ENCODE measurements at regions not wholly inside any gene's neighbourhood (a gene's known extent, or its start where the extent isn't known, plus 50 kb on each side); places are given as distances from the start of the nearest gene placed in this dataset.
"Not testable (repeated sequence)": the region's sequence is repeated elsewhere in the genome, so short reads cannot be mapped to it uniquely, and the experiment has no call there.

DNA sequence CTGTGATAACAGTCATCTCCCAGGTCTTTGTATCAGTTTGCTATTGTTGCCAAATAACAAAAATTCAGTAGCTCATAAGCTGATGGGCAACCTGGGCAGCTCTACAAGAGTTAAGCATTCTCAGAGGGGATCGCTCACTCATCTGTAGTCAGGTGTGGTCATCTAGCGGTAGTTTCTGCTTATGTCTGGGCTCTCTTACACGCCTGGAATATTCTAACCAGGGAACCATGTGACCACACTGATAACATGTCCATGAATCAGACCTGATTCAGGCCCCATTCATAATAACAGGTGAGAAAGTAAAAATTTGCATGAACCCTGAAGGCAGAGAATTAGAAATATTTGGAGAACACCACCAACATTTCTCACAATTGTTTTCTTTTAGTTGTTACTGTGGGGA is 576.1 kb downstream of the SLCO4C1 start:
- no peak for DNase-seq

DNA sequence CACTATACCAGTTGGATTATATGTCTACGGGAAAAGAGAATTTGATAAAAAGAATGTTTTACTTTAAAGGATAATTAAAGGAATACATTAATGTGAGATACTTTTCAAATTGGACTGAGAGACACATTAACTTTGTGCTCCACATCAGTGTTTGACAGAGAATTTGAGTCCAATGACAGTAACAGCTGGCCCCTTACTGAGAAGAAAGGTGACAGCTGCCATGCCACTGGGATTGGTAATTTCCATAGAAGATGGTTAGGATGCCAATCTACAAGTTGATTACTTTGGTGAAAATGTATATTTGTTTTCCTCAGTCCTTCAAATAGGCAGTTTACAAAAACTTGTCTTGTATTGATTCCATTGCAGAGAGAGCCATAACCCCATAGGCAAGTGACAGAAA is 578.4 kb downstream of the SLCO4C1 start:
- no peak for DNase-seq

DNA sequence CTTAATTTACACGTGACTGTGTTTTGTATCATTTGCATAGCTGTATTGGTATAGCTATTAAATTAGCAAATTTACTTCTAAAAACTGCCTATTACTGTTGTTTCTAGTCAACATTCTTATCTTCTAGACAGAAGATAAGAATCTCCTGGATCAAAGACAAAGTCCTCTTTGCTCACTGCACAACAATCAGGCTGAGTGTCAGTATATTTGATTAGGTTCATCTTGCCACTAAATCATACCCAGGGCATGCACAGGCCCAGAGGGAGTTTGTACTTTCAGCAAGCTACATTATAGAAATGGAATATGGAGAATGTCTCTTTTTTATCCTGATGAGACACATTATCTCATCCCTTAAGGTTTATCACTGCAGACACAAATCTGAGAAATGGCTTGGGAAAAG is 579.1 kb downstream of the SLCO4C1 start:
- DNase-seq, result no peak

- DNase-seq, result not testable (repeated sequence)
Observed at GRCh38 chr5:101715790-101716189, 580.3 kb downstream of the SLCO4C1 start.

DNA sequence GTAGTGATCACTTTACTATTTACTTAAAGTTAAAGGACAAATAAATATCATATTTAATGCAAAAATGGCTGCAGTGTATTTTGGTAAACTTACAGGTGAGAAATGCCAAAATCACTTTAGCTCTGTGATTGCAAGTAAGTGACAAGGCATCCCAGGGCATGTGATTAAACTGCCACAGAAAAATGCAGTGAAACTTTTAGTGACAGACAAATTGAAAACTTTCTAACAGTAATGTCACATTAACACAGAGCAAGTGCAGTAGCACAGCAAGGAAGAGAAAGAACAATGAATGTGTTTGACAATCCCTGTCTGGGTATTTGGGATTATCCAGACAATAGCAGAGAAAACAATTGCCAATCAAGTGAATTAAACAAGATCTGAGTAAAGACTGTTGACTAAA is 606.8 kb downstream of the SLCO4C1 start:
- DNase-seq, result no peak

- DNase-seq, result no peak
Observed at GRCh38 chr5:101688156-101688555, 607.9 kb downstream of the SLCO4C1 start.

- DNase-seq, result no peak
Observed at GRCh38 chr5:101687349-101687985, 608.6 kb downstream of the SLCO4C1 start.

- DNase-seq, result no peak
Observed at GRCh38 chr5:101686536-101687157, 609.4 kb downstream of the SLCO4C1 start.

DNA sequence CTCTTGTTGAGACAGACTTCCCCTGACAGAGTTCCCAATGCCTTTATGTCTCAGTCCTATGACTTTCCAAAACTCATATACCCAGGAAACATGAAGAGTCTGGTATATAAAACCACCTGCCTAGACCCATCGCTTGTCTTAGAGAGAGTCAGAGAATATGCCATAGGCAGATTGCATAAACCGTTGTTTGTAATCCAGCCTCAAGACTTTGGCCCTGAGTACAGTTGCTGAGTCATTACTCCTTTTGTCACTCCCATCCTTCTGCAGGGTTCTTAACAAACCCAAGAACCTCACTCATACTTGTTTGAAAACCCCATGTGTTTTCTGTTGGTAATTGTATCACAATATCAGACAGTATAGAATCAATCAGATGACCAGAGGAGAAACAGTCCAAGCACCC is 616.3 kb downstream of the SLCO4C1 start:
- DNase-seq, result no peak

DNA sequence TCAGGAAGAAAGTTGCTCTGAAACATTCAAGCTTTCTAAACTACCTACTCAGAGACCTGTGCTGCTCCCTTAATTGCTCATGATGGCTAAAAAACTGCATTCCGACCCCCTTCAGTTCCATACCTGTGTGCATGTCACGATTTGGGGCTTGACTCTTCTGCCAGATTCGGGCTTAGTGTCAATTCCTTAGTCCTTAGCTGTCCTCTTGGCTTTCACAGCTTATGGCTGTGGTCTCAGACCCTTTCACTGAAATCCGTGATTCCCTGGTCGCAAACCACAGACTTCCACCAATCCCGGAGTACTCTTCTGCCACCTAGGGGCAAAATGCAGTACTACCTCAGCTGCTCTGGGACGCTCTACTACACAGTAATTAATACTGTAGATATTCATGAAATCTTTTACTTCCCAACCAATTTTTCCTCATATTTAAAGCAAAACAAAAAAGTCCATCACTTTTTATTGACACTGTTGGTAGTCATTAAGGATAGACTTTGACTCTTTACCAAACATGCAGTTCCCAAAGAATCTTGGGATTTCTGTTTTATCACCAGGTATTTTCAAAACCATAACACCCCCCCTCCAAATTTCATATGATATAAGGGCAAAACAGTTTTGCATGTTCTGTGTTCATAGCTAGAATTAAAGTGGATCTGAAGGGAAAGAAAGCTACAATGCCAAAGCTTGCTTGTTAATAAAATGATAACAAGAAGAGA is 617.4 kb downstream of the SLCO4C1 start:
- peak; percentile 44 for DNase-seq

DNA sequence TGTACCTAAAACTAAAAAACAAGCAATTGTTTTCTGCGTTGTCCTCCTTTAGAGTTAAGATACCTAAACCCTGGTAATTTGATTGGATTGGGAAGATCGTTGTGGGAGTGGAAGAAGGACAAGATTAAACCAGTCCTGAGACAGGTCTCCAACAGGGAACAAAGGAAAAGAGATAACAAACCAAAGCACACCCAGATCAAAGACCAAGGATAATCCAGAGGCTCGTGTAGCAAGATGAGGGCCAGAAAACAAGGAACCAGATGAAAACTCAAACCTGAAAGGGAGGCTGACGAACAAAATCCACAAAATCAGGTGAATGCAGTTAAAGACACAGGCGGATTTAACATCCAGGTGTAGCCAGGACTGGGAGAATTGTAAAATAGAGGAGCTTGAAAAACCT is 618.1 kb downstream of the SLCO4C1 start:
- DNase-seq, result no peak

DNA sequence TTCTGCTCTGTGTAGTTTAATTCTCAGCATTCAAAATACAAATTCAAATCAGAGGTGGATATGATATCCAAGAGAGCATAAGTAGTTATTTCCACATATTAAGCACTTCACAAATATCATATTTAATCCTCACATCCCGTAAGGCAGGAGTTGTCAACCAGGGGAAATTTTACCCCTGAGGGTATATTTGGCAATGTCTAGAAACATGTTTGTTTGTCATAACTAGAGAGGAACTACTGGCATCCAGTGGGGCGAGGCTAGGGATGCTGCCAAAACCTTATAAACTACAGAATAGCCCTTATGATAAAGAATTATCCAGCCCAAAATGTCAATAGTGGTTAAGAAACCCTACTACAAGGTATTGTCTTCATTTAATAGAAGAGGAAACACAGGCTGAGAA is 619.4 kb downstream of the SLCO4C1 start:
- DNase-seq, result no peak

DNA sequence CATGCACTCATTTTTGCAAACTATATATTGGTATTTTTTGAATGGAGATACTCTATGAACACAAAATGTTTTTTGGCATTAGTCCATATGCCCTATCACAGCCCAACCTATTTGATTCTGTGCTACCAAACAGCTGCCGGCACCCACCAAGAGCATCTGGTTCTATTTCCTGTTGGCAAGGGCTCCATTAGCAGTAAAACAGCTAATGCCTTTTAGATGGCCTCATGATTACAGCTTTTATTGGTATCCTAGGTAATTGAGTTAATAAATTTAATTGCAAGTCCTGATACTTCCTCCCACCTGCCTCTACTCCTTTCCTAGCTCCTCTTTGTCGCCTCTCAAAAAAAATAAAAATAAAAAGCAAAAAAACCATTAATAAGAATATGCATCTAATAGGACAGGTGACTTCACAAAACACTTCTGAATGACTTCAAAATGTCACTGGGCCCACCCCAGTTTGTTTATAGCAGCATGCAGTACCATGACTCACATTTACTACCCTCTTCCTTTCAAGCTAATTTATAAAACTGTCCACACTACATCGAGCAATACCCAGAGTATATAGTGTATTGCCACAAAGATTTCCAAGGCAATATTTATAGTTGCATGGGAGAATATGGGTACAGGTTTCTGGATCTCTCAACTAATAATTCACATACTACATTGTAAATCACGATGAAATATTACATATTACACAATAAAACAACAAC is 620.4 kb downstream of the SLCO4C1 start:
- DNase-seq, result peak; percentile 62

DNA sequence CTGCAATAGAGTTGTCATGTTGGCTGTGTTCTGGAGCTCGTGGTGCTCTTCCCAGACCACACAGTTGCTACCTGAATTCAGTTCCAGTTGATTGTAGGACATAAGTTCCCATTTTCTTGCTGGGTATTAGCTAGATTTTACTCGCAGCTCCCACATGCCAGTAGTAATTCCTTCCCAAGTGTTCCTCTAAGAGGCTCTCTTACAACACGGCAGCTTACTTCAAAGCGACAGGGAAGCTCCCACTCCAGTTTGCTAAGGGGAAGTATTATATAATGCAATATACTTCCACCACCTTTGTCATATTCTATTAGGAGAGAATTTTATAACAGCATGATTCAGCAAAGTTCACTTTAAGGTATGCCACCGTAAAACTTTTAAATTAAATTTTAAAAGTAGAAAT is 623.0 kb downstream of the SLCO4C1 start:
- no peak for DNase-seq

DNA sequence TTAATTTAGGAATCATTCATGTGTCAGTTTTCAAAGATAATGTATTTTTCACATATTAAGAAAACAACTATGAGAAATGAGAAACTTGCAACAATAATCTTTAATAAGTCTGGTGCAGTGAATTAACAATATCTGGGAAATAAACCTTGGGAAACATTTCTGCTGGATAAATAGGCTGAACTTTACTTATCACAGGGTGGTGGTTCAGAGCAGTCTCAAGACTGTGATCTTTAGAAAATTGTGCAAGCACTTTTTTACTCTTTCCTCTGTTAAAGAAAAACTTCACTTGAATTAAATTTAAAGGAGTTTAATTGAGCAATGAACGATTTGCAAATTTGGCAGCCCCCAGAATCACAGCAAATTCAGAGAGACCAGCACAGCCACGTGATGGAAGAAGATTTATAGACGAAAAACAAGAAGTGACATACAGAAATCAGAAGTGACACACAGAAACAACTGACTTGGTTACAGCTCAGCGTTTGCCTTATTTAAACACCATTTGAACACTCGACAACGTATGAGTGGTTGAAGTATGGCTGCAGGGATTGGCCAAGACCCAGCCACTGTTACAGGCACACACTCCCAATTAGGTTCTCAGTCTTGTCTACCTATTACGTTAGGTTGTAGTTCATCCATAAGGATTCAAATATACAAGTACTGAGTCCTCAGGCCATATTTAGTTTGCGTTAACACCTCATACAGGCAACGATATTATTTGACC is 631.9 kb downstream of the SLCO4C1 start:
- no peak for DNase-seq

DNA sequence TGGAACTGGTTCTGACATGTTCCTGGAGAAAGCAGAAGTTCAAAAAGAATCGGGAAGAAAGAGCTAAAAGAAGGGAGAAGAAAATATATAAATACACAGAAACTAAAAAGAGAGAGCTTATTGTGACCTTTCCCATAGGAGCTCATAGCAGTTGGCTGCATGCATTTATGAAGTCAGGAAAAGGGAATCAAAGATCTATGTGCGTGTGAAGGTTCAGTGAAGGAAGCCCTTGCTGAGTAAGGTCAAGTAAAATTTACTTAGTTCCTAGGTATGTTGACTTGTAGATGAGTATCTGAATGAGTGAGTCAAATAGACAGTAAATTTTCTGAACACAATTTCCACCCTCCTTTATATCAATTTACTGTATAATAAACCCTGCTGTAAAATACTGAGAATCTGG is 632.5 kb downstream of the SLCO4C1 start:
- DNase-seq, result no peak

- no peak for DNase-seq
Observed at GRCh38 chr5:101662263-101662662, 633.8 kb downstream of the SLCO4C1 start.

DNA sequence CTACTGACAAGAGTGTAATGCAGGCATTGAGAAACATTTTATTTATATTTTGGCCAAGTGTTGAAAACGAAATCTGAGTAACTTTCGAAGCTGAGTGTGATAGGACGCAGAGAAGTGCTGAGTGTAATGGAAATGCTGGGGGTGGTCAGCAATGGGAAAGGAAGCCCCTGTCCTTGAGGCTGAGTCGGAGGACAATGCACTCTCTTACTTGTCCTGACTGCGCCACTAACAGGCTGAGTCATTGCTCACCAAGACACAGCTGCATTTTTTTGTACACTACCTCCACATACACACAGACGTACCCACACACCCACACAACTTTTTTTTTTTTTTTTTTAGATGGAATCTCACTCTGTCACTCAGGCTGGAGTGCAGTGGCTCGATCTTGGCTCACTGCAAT is 637.7 kb downstream of the SLCO4C1 start:
- DNase-seq, result no peak

GRCh38 chr5:101653996-101654395 is 642.1 kb downstream of the SLCO4C1 start:
- no peak for DNase-seq

GRCh38 chr5:101647861-101648260 is 648.2 kb downstream of the SLCO4C1 start:
- no peak for DNase-seq

DNA sequence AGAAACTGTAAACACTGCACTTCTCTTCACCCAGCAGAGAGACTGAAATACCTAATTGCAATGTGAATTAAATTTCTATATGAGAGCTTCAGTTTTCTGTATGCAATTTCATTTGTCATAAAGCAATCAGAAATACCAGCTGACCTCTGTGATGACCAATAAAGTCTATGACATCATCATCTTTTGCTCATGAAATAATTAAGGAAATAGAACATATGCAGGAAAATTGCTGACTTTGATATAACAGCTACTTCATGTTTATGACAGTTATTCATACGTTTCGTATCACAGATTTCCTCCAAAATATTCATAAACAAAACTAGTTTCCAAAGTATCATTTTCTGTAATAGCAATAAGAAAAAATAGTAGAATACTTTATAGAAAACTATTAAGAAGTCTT is 652.3 kb downstream of the SLCO4C1 start:
- DNase-seq, result no peak

- DNase-seq, result no peak
Observed at GRCh38 chr5:101637599-101637998, 658.5 kb downstream of the SLCO4C1 start.

DNA sequence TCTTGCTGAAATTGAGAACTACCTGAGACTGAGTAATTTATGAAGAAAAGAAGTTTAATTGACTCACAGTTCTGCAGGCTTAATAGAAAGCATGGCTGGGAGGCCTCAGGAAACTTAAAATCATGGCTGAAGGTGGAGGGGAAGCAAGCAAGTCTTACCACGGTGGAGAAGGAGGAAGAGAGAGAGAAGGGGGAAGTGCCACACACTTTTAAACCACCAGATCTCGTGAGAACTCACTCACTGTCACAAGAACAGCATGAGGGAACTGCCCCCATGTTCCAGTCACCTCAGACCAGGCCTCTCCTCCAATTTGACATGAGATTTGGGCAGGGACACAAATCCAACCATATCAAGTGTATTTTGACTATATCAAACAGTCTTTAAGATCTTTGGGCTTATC is 668.3 kb downstream of the SLCO4C1 start:
- DNase-seq, result not testable (repeated sequence)
